HPDE6-E6E7 (cell line): ENCODE measurements at regions not wholly inside any gene's neighbourhood (a gene's known extent, or its start where the extent isn't known, plus 50 kb on each side); places are given as distances from the start of the nearest gene placed in this dataset.

Experiments
- DNase-seq: peaks from one replicate; pipeline ENCODE4 v3.0.0; 2011; ENCODE audit warnings: missing footprints; ENCODE audit errors: extremely low spot score

DNA sequence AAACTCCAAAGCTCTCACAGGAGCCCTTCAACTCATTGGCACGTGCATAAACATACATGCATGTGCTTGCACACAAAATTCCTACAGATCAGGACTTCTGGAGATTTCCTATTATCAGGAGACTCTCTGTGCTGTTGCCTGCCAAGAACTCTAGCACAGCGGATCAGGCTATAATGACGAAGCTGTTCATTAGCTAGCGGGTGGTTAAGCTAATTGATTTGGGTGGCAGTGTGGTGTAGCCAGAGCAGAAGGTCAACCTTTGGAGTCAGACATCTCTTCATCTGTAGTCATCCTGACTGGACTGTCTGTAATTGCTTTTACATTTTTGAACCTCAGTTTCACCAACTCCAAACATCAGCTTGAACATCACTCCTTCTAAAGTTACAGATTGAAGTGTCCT, 69.0 kb downstream of the KIF2B start:
- DNase-seq: no peak

DNA sequence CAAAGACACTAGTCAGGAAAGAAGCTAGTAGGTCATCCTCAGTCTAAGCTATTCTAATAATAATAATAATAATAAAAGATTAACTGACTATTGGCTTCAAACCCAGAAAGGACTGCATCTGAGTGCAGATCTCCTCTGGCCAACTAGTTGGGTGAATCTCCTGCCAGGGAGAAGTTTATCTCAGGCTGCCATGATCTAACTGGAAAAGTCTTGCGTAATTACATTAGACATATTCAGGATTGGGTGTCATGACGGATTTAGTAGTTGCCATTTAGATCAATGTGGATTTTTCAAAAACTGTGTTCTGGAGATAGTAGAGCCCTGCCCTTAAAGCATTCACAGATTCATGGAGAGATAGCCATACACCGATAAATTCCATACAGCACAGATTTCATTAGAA, 69.5 kb downstream of the KIF2B start:
- no peak for DNase-seq

DNA sequence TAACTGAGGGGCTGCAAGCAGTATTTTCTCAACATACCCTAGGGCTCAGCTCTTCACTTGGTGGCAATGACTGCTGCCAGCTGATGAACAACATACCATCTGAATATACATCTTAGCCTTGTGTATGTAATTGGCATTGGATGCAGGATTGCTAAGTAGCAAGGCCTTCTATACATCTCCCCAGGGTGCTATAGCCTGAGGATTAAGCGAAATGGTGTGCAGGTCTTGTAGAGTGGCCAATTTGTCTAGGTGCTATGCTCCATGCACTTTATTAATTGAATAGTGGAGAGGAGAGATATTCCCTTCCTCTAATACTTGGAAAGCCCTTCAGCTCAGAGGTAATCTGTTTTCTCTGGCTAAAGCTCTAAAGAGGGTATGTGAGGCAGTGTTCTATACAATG, 71.9 kb downstream of the KIF2B start:
- DNase-seq: no peak

DNA sequence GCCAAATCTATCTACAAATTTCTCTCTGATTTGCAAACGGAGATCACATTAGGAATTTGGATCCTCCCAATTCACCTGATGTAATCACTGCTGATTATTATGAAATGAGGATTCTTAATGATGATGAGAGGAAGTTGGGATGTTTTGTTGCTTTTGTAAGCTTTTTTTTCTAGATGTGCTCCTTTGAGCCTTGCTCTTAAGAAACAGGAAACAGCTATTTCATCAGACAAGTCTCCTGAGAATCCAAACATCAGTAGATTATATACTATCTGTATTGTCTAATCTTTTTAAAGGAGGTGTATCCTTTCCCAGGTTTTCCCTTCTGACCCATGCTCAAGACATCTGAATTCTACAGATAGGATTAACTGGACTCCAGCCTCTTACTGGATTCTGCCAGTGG, 73.3 kb downstream of the KIF2B start:
- DNase-seq: no peak

DNA sequence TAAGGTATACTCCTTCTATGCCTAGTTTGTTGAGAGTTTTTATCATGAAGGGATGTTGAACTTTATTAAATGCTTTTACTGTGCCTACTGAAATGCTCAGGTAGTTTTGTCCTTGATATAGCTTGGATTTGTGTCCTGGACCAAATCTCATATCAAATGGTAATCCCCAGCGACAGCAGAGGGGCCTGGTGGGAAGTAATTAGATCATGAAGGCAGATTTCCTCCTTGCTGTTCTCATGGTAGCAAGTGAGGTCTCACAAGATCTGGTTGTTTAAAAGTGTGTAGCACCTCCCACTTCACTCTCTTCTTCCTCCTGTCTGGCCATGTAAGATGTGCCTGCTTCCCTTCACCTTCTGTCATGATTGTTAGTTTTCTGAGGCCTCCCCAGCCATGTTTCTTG, 78.2 kb downstream of the KIF2B start:
- DNase-seq: no peak

DNA sequence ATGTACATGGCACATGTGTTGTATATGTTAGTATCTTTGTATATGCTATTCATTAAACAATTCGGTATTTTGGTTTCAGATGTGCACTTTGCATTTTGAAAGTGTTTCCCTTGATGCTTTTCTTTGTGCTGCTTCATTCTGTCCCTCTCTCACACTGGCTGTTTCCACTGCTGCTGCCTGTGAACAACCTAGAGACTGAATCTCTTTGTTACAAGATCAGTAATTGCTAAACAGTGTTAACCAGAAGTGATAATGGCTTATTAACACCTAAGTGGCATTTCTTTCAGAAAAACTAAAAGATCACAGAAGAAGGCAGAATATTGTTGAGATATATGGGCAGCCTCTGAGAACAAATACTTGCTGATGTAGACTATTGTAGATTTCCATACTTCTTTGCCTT, 84.7 kb downstream of the KIF2B start:
- DNase-seq: no peak

DNA sequence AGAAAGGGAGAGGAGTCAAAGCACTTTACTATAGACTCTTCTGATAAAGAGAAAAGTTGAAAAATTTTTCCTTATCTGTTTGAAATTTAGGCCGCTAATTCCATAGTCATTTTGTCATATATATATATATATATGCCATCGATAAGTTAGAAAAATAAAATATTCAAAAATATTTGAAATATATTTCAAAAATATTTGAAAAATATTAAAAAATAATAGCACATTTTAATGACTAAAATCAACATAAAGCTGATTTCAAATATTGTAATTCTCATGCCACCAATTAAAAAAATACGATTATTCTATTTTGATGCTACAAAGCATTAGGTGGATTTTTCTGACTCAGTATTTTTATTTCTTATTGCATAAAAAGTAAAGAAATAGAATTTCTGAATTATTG, 87.1 kb downstream of the KIF2B start:
- no peak for DNase-seq

DNA sequence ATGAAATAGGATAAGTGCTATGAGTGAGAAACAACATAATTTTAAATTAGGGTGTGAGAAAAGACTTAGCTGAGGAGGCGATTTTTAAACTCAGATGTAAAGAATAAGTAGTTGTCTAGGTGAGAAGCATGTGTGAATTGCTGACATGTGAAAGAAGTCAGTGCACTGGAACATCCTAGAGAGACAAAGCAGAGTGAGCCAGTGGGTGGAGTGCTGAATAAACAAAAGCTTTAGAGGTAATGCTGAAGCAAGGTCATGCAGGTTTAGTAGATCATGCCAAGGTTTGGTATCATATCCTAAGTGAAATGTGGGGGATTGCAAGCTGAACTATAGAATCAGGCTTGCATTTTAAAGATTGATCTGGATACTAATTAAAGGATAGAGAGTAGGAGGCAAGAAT, 89.4 kb downstream of the KIF2B start:
- no peak for DNase-seq

DNA sequence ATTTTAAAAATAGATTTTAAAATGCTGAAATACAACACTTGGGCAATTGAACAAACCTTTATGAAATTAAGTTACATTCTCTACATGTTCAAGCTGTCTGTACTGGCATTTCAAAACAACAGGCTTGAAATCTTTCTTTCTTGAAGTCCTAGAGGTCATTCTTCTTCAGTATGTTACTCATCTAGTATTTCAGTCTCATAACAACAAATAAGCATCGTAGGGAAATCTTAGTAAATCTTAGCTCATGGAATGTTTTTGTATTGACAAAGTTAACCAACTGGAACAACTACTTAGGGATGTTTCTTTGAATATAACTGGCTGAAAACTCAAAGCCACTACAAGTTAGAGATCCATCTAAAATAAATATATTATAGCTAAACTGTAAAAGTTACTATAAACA, 96.6 kb downstream of the KIF2B start:
- DNase-seq: no peak

DNA sequence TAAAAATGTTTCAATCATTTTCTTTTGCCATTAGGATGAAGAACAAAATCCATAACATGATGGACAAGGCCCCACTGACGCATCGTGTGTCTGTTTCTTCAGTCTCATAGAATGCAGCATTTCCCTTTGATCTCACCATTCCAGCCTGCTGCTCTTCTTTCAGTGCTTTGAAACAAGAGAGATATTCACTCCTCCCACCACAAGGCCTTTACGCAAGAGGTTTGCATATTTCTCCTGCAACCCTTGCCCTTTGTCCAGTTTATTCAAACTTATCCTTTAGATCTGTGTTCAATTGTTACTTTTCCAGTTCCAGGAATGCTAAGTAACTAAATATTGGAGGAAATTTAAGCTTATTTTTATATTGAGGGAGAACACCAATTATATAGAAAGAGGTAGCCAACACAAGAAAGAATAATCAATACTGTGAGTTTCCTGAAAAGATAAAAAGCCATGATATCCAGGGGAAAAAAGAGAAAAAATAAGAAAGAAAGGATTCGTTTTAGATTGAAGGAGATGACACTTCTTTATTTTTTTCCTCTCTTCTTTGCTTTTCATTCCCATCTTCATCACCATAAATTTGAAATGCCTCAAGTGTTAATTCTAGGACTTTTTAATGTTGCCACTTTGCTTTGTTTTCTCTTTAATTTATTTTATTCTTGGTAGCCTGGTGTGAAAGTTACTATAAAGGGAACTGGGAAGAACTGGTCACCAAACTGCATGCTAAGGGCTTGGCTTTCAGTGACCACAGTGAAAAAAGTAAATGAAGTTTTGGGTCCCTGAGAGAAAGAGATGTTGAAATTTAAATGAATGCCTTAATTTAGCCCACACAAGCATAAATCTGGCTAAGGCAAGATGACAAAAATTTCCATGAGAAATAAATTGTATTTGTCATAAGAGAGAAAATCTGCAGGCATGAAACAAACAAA, 102.1 kb downstream of the KIF2B start:
- DNase-seq: no peak

DNA sequence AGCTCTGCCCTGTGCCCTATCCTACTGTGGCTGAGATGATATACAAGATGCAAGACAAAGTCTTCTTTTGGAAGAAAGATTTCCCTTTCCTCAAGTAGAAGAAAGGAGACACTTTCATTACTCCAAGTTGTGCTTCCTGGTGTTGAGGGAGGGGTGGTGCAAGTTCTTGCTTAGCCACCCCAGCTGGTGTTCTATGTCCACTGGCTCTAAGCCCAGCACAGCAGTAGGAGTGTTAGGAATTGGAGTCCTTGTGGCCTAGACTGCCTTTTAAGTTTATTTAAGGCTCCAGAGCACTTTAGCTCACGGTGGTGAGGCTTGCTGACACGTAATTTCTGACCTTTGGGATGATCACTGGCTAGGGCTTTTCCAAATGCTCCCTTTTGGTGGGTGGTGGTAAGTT, 109.7 kb downstream of the KIF2B start:
- DNase-seq: no peak

DNA sequence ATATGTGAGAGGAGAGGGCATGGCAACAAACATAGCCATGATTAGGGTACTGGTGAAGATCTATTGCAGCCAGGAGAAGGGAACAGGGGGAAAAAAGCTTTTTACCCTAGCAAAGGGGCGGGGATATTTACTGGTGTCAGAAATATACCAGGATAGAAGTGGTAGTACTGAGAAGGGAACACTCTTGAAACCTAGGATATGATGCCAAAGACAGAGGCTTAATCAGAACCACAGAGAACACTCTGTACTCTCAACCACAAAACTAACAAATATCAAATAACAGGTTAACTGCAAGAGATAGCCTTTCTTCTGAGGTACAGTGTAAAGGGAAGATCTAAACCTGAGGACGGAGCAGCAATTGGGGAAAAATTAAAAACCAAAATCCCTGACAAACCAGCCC, 112.2 kb downstream of the KIF2B start:
- no peak for DNase-seq

DNA sequence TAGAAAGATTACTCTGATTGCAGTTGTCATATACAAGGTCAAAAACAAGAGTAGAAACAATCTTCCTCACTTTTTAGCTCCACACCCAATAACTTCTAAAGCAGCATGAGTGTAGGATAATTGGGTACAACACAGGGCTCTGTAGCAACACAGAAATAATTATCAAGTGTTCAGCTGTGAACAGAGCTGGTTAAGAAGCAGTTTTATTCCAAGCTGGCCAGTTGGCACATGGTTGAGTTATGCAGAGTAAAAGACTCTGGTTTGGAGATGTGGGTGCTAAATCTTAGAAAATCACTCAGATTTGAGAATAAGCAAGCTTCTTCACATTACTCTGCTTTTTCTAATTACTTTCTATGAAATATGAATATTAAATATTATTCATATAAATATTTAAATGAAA, 118.5 kb downstream of the KIF2B start:
- no peak for DNase-seq

DNA sequence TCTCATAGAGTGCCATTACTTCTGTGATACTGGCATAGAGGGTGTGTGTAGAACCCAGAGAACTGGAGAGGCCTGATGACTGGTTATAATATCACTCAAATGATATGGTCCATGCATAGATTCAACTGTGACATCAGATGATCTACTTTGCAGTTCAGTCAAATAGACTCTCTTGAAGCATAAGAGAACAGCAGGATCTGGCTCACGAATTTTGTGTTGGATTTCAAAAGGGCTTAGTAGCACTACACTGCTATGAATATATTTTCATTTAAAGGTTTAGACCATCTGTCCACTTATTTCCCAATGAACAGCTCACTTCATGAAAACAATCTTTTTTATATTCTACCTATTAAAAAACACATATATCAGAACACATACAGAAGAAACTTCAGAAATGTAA, 119.7 kb downstream of the KIF2B start:
- DNase-seq: no peak

DNA sequence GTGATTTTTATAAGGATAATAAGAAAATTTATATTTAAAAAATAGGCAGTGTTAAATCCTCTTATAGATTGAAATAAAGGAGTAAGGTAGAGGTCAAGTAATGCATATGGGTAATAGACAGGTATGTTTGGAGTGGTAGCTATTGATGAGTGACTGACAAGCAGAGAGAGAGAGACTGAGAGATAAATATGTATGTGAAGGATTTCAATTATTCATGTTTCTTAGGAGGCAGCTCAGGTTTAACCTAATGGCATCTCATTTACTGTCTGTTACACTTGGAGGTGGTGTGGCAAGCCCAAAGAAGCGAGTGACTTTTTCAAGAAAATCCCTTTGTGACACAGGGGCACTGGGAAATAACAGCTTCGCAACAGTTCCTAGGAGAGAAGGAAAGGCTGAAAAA, 120.2 kb downstream of the KIF2B start:
- no peak for DNase-seq

DNA sequence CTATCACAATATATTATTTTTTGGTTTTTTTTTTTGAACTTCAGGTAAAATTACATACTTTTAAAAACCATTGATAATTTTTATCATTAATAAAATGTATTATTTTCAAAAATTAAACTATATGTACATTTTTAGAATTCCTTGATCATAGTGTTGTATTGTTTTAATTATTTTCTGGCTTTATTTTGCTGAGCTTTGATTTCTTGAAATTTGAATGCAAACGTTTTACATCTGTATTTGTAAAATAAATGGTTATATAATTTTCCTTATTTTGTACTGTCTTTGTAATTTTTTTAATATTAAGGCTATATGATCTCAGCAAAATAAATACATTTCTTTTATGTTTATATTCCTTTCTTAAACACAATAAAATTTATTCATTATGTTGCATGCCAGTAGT, 125.6 kb downstream of the KIF2B start:
- no peak for DNase-seq

DNA sequence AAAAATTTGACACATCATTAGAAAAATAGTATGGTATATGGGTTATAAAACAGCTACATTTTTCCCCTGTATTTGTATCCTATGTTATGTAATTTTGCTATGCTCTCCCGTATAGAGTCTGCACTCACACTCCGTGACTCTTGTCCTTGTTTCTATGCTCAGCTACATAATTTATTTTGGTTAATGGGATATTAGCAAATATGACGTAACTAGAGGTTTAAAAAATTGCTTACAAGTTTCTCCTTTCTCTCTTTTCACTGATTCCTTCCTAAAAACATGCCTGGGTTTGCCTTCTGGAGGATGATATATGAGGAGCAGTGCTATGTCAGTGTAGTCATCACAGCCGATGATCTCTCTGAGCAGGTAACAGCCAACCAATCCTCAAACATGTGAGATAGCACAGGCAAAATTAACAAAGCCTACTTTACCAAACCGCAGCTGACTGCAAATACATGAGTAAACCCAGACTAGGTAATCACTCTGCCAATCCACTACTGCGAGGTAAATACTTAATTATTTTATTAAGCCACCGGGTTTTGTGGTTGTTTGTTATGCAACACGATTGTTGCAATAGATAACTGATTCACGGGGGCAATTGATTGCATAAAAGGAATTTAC, 126.9 kb downstream of the KIF2B start:
- DNase-seq: peak; percentile 3

DNA sequence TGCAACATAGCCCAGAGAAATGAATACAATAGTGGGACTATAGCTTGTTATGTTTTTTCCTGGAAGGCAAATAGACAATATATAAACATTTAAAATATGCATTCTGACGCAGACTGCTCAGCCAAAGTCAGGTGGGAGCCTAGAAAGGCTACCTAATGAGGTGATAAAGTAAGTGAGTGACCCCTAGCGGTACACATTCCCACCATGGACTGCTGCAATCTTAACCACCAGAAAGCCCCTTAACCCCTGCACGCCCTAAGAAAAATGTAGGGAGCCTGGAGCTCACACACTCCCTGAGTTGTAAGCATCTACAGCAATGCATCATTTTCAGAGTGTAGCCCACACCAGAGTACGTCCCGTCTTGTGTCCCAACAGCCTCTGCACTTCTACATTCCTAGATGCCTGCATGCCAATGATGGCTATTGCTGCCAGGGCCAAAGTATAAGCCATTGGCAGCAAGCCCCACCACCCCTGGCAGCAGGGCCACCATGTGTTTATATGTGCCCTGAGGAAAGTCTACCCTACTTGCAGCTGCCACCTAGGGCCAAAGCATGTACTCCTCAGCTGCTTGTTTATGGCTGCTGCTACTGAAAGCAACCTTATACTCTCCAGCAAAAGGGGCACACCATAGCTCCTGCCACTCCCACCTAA, 127.6 kb downstream of the KIF2B start:
- DNase-seq: no peak

DNA sequence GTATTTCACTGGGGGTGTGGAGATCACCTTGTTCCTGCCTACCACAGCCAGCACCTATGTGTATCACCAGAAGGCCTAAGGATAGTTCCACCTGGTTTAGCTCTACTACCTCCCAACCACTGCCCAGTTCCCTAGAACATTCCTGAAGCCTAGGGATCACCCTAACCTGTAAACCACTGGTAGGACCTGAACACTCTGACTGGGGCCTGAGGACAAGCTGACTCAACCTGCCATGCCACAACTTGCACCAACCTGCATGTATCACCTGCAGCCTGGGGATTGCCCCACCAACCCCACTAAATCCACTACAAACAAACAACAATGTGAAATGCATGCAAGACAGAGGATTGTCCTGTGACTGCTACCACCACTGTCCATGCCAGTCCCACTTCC, 128.1 kb downstream of the KIF2B start:
- peak; percentile 20 for DNase-seq

DNA sequence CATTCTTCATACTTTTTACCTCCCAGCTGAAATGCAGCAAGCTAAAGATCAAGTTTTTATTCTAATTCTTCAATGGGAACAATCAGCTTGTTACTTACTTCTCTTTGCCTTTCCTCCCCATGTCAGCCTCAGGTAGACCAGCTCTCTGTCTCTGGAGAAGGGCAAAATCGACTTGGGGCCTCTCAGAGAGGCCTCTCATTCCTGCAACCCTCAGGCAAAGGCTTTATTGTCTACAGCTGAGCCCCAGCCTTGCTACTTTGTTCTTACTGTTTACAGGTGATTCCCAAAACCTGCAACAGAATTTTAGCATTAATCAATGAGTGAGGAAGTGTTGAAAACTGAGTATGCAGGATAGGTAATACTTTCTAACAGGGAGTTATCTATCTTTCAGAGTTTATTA, 148.6 kb downstream of the KIF2B start:
- no peak for DNase-seq

DNA sequence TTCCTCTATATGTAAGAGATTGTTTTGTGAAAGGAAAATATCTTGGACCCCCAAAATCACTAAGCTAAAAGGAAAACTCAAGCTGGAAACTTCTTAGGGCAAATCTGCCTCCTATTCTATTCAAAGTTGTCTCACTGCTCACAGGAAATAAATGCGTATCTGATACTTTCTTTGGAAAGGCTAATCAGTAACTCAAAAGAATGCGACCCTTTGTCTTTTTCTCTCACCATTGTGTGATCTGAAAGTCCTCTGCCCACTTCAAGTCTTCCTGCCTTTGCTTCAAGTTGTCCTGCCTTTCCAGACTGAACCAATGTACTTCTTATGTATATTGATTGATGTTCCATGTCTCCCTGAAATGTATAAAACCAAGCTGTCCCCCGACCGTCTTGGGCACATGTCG, 157.3 kb downstream of the KIF2B start:
- DNase-seq: no peak

DNA sequence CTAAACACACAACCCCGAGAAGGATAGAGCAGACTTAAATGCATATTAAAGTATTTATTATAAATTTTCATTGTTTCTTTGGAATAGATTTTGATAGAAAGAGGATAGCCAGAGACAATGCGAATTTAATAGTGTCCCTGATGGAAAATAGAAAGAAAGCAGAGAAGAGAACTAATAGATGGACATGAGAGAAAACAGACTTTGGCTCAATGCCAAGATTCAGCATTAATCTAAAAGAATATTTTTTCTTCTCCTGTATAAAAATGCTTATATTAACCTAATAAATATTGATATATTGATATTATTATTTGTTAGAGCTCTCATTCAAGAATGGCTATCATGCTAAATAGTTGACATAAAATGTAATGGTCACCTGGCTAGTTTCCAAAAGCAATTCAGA, 173.4 kb downstream of the KIF2B start:
- no peak for DNase-seq

DNA sequence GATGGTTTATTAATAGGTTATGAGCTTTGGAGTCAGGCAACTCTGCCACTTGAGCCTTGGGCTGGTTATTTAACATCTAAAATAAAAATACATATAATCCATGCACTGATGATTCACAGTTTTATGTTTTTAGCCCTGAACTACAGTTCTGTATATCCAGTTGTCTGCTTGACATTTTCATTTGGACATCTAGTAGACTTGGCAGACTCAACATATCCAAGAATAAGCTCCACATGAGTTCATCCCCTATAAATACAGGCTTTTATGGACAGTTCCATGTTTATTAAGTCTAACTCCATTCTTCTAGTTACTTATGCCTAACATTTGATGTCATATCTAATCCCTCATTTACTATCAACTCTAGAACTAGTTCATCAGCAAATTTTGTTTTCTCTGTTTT, 174.2 kb downstream of the KIF2B start:
- no peak for DNase-seq
